Gastrocnemius medialis (tissue), 4 donors: ENCODE measurements at regions not wholly inside any gene's neighbourhood (a gene's known extent, or its start where the extent isn't known, plus 50 kb on each side); places are given as distances from the start of the nearest gene placed in this dataset.
"Not testable (repeated sequence)": the region's sequence is repeated elsewhere in the genome, so short reads cannot be mapped to it uniquely, and the experiment has no call there.

Experiments used
- ATAC-seq, 2 donors: fragments of 150-250 bp; one replicate each; pipeline ENCODE4 v1.9.1; 2016
- DNase-seq, 2 donors: peaks; one replicate each; pipeline ENCODE4 v3.0.0-alpha.2; 2019
- H3K27ac ChIP-seq, 4 donors: fragments of 200-600 bp; sonication (generic); 1 replicate in 1 of 4; 2 replicates in 3 of 4; pipeline ENCODE4 v1.5.1; 2016 to 2018; ENCODE audit warnings: mild to moderate bottlenecking in 2 of 4, moderate library complexity in 1 of 4
- H3K27me3 ChIP-seq, 3 donors: fragments of 200-600 bp; sonication (generic) in 2 of 3; 1 replicate in 1 of 3; 2 replicates in 2 of 3; pipeline versions ENCODE4 v1.5.1 to v1.6.0; 2016 to 2019; ENCODE audit warnings: mild to moderate bottlenecking in 1 of 3, moderate library complexity in 1 of 3
- H3K36me3 ChIP-seq, 2 donors: fragments of 200-600 bp; sonication (generic) in 1 of 2; one replicate each; pipeline ENCODE4 v1.5.1; 2017 to 2018
- H3K4me1 ChIP-seq, 2 donors: fragments of 200-600 bp; sonication (generic) in 1 of 2; one replicate each; pipeline ENCODE4 v1.5.1; 2016 to 2017; ENCODE audit warnings: mild to moderate bottlenecking in 2 of 2
- H3K4me3 ChIP-seq, 4 donors: fragments of 200-600 bp; sonication (generic) in 3 of 4; 1 replicate in 1 of 4; 2 replicates in 3 of 4; pipeline ENCODE4 v1.5.1; 2016 to 2019; ENCODE audit warnings: mild to moderate bottlenecking in 2 of 4
- H3K9me3 ChIP-seq, 3 donors: fragments of 200-600 bp; sonication (generic) in 2 of 3; 1 replicate in 1 of 3; 2 replicates in 2 of 3; pipeline ENCODE4 v1.5.1; 2016 to 2019
- POLR2A ChIP-seq, 2 donors: fragments of 450-650 bp; IDR thresholded peaks; one replicate each; pipeline ENCODE4 v1.6.1; 2017; ENCODE audit warnings: antibody characterized with exemption in 2 of 2, mild to moderate bottlenecking in 2 of 2, moderate library complexity in 2 of 2
- in situ Hi-C, 4 donors: fragments of 200-750 bp; cut with MboI; loops; one replicate each; pipeline versions ENCODE4 v1.15.0 to v1.8.0; 2017; ENCODE audit warnings: low sequenced_read_pairs in 4 of 4
- intact Hi-C: fragments of 100-400 bp; cut with DNase I; formaldehyde crosslinking; loops from one replicate; pipeline ENCODE4 v1.15.1; 2023; ENCODE audit warnings: low total_unique reads
- TF ChIP-seq, protein P1 (sequence below), 5 experiments: fragments of 450-650 bp in 3 of 5; fragments of 200-600 bp in 2 of 5; sonication (generic) in 2 of 5; IDR thresholded peaks in 4 of 5; conservative IDR thresholded peaks in 1 of 5; 1 replicate in 4 of 5; 2 replicates in 1 of 5; pipeline ENCODE4 v1.5.1; 2016 to 2019; ENCODE audit warnings: antibody characterized with exemption in 5 of 5, mild to moderate bottlenecking in 3 of 5, moderate library complexity in 3 of 5

DNA sequence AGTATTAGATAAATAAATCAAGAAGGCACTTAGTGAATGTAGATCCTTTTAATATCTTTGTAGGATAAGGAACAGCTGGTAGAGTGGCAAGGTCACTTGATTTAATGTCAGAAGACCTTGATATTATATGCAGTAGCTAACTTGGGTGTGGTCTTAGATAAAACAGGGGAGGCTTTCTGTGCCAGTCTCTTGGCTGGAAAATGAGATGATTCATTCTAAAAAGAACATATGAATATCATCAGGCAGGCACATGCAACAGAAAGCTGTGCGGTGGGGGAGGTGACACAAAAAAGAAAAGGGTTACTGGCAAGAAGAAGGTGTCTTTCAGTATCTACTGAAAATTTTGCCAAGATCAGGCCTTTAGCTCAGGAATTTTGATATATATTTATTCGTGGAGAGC lies 931.7 kb upstream of the CELF4 start:
- in situ Hi-C loops = no loop called here
- no peak for TF ChIP-seq POLR2A (IDR thresholded peaks at IDR 0.05)
- TF ChIP-seq, protein P1, sequence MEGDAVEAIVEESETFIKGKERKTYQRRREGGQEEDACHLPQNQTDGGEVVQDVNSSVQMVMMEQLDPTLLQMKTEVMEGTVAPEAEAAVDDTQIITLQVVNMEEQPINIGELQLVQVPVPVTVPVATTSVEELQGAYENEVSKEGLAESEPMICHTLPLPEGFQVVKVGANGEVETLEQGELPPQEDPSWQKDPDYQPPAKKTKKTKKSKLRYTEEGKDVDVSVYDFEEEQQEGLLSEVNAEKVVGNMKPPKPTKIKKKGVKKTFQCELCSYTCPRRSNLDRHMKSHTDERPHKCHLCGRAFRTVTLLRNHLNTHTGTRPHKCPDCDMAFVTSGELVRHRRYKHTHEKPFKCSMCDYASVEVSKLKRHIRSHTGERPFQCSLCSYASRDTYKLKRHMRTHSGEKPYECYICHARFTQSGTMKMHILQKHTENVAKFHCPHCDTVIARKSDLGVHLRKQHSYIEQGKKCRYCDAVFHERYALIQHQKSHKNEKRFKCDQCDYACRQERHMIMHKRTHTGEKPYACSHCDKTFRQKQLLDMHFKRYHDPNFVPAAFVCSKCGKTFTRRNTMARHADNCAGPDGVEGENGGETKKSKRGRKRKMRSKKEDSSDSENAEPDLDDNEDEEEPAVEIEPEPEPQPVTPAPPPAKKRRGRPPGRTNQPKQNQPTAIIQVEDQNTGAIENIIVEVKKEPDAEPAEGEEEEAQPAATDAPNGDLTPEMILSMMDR (IDR thresholded peaks at IDR 0.05 in 4 of 5, conservative IDR thresholded peaks at IDR 0.05 in 1 of 5) = no peak
- no peak for ATAC-seq

DNA sequence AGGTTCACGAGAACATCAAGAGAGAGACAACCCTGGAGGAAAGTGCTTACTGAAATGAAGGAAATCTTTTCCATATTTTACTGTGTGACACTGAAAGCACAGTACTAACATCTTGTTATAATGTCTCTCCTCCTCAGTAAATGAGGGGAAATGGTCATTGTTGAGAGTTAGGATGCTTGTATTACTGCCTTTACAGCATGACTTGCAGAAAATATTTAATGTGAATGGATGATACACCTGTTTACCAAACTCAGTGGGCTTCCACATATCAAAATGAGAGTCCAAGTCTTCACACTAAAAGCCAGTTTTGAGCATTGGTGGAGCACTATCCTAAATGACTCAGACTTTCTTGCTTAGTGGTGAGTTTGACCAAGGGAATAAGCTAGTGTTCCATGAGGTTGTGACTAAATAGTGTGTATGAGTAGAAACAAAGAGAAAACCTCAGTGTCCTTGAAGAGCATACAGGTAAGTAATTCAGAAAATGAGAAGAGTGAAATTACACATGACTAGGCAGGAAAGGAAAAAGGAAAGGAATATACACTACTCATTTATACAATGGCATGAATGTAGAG lies 930.7 kb upstream of the CELF4 start:
- H3K36me3 ChIP-seq = no peaks in the 10 kb centered on the region
- TF ChIP-seq, protein P1 (IDR thresholded peaks at IDR 0.05 in 4 of 5, conservative IDR thresholded peaks at IDR 0.05 in 1 of 5) = no peak
- TF ChIP-seq POLR2A (IDR thresholded peaks at IDR 0.05) = no peak
- no peak overlapping the region for H3K4me3 ChIP-seq
- intact Hi-C loops = no loop called here
- H3K27me3 ChIP-seq = no peaks in the 10 kb centered on the region
- no peaks in the 10 kb centered on the region for H3K4me1 ChIP-seq
- H3K9me3 ChIP-seq = no peaks in the 10 kb centered on the region
- ATAC-seq (no peak), DNase-seq (no peak)
- in situ Hi-C loops = no loop called here
- no peak overlapping the region for H3K27ac ChIP-seq

More for the DNA sequence above, 931.7 kb upstream of the CELF4 start:
- no peak overlapping the region for H3K4me3 ChIP-seq
- no peaks in the 10 kb centered on the region for H3K9me3 ChIP-seq
- H3K36me3 ChIP-seq = no peaks in the 10 kb centered on the region
- no peaks in the 10 kb centered on the region for H3K4me1 ChIP-seq
- DNase-seq = no peak
- intact Hi-C loops = no loop called here
- no peaks in the 10 kb centered on the region for H3K27me3 ChIP-seq
- H3K27ac ChIP-seq = no peak overlapping the region

DNA sequence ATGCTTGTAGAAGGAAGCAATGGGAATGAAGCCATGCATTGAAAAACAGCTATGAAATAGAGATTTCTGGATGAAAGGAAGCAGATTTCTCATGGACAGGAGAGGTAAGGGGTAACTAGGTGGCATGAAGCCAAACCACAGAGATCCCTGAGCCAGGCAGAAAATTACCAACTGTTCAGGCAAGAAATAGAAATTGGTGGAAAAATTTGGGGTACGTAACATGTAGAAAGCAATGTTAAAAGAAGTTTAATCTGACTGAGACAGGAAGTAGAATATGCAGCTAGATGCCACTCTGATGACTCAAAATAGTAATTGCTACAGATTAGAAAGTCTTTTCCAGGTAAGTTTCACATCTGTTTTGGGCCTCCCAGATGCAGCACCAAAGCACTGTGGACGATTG lies 928.5 kb upstream of the CELF4 start:
- H3K4me3 ChIP-seq = no peak overlapping the region
- no peaks in the 10 kb centered on the region for H3K36me3 ChIP-seq
- in situ Hi-C loops = no loop called here
- no peaks in the 10 kb centered on the region for H3K27me3 ChIP-seq
- H3K9me3 ChIP-seq = no peaks in the 10 kb centered on the region
- no peak for ATAC-seq
- intact Hi-C loops = no loop called here
- H3K27ac ChIP-seq = no peak overlapping the region
- DNase-seq = no peak
- TF ChIP-seq, protein P1 (IDR thresholded peaks at IDR 0.05 in 4 of 5, conservative IDR thresholded peaks at IDR 0.05 in 1 of 5) = no peak
- no peak for TF ChIP-seq POLR2A (IDR thresholded peaks at IDR 0.05)
- no peaks in the 10 kb centered on the region for H3K4me1 ChIP-seq

DNA sequence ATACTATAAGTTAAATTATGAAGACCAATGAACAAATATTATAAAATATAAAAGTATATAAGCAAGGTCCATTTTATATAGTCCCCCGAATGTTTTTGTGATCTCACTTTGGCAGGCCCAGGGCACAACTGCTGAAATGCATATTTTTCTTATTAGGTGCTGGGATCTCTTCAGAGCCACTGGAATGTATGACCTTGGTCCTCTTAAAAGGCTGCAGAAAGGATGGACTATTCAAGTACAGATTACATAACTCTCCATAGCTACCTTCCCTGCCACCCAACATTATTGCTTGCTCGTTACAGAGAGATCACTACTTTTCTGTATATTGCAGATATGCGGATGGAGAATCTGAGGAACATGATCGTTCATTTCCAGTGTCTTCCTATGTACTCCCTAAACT lies 925.6 kb upstream of the CELF4 start:
- ATAC-seq = no peak
- in situ Hi-C loops (no loop called here), intact Hi-C loops (no loop called here)
- Histone ChIP-seq H3K27me3 (no peaks in the 10 kb centered on the region), H3K36me3 (no peaks in the 10 kb centered on the region), H3K27ac (no peak overlapping the region), H3K4me1 (no peaks in the 10 kb centered on the region), H3K4me3 (no peak overlapping the region), H3K9me3 (no peaks in the 10 kb centered on the region)
- TF ChIP-seq, protein P1 (IDR thresholded peaks at IDR 0.05 in 4 of 5, conservative IDR thresholded peaks at IDR 0.05 in 1 of 5) = no peak
- TF ChIP-seq POLR2A (IDR thresholded peaks at IDR 0.05) = no peak
- DNase-seq = no peak

DNA sequence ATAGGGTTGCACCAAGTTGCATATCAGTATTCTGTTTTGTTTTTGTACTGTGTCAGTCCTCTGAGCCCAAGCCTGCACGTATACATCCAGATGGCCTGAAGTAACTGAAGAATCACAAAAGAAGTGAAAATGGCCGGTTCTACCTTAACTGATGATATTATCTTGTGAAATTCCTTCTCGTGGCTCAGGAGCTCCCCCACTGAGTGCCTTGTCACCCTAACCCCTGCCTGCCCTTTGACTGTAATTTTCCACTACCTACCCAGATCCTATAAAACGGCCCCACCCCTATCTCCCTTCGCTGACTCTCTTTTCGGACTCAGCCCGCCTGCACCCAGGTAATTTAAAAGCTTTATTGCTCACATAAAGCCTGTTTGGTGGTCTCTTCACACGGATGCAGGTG lies 924.1 kb upstream of the CELF4 start:
- H3K27me3 ChIP-seq, H3K4me1 ChIP-seq, DNase-seq, ATAC-seq, intact Hi-C loops, H3K36me3 ChIP-seq, H3K27ac ChIP-seq, H3K9me3 ChIP-seq, in situ Hi-C loops, H3K4me3 ChIP-seq: not testable (repeated sequence)
